ENCODE measurements at regions not wholly inside any gene's neighbourhood (a gene's known extent, or its start where the extent isn't known, plus 50 kb on each side); places are given as distances from the start of the nearest gene placed in this dataset.

DNA sequence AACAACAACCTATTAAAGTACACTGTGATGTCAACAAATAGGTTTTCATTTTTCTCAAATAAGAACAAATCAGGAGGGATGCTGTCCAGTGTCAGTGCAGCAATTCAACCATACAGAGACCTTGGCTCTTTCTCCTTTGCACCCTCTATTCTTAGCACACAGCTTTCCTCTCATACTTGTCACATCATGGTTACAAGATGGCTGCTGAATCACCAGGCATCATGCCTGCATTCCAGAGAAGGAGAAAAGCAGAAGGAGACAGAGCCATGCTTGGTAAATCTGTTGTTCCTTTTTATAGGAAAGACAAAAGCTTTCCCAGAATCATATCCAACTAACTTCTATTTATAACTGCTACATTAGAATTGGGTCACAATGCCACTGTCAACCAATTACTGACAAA lies 124.7 kb upstream of the VLDLR start:
- no peak overlapping the region for H3K4me3 ChIP-seq (ENCODE audit: low read length)
- no peak for DNase-seq (ENCODE audit: low read depth)
- TF ChIP-seq, protein P1, sequence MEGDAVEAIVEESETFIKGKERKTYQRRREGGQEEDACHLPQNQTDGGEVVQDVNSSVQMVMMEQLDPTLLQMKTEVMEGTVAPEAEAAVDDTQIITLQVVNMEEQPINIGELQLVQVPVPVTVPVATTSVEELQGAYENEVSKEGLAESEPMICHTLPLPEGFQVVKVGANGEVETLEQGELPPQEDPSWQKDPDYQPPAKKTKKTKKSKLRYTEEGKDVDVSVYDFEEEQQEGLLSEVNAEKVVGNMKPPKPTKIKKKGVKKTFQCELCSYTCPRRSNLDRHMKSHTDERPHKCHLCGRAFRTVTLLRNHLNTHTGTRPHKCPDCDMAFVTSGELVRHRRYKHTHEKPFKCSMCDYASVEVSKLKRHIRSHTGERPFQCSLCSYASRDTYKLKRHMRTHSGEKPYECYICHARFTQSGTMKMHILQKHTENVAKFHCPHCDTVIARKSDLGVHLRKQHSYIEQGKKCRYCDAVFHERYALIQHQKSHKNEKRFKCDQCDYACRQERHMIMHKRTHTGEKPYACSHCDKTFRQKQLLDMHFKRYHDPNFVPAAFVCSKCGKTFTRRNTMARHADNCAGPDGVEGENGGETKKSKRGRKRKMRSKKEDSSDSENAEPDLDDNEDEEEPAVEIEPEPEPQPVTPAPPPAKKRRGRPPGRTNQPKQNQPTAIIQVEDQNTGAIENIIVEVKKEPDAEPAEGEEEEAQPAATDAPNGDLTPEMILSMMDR (conservative IDR thresholded peaks at IDR 0.05; ENCODE audit: low read depth, low read length): no peak

DNA sequence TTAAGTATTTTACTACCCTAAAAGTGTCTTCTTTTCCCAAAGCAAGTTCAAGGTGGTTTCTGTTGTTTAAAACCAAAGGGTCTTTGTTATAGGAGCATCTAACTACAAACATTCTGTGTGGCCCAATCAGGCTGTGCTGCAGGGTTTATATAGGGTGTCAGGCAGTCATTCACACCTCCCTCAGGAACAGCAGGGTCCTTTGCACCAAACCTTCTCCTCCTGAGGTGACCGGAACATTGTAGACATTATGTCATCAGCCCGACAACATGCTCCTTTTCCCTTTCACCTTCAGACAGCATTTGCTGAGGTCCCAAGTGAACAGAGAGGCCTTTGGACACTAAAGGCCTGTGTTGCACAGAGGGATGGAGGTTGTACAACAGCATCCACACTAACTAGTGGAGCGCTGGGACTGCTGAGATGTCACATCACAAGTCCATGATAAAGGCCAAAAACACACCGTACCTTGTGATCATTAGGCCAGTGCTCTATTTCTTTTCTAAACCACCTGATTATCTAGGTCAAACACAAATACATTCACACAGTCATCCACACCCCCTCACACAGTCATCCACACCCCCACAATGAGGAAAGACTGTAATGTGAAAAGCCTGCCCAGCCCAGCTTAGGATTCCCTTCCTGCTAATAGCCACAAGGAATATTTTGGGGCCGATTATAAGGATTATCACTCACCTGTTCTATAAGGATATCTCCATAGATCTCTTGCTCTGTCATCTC lies 123.8 kb upstream of the VLDLR start:
- DNase-seq (ENCODE audit: low read depth): no peak
- no peak overlapping the region for H3K4me3 ChIP-seq (ENCODE audit: low read length)
- TF ChIP-seq, protein P1 (conservative IDR thresholded peaks at IDR 0.05; ENCODE audit: low read depth, low read length): no peak

DNA sequence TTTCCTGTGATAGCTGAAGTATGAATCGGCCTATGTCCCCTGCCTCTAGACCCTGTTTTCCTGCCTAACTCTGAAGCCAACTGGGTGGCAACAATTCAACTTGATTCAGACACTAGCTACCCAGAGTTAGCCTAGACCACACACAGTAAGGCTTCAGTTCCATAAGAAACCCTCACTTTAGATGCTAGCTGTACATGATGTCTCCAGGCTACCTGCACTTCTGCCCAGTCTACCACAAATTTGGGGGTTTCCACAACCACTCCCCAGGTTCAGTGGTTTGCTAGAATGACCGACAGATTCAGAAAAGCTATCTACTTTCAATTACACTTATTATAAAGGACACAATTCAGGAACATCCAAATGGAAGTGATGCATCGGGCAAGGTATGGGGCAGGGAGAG lies 119.4 kb upstream of the VLDLR start:
- TF ChIP-seq, protein P1 (conservative IDR thresholded peaks at IDR 0.05; ENCODE audit: low read depth, low read length): no peak
- H3K4me3 ChIP-seq (ENCODE audit: low read length): no peak overlapping the region
- no peak for DNase-seq (ENCODE audit: low read depth)

DNA sequence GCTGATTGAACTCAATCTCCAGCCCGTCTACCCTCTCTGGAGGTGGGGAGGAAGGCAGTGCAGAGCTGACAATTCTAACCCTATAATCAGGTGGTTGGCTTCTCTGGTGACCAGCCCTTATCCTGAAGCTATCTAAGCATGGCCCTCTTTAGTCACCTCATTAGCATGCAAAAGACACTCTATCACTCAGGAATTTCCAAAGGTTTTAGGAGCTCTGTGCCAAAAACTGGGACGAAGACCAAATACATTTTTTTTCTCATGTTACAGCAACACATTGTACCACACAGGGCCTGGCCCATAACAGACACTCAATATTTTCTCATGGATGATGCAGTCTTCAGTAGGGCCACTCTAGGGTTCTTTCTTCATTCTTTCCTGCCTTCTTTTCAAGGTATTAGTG lies 118.8 kb upstream of the VLDLR start:
- DNase-seq (ENCODE audit: low read depth): no peak
- TF ChIP-seq, protein P1 (conservative IDR thresholded peaks at IDR 0.05; ENCODE audit: low read depth, low read length): no peak

DNA sequence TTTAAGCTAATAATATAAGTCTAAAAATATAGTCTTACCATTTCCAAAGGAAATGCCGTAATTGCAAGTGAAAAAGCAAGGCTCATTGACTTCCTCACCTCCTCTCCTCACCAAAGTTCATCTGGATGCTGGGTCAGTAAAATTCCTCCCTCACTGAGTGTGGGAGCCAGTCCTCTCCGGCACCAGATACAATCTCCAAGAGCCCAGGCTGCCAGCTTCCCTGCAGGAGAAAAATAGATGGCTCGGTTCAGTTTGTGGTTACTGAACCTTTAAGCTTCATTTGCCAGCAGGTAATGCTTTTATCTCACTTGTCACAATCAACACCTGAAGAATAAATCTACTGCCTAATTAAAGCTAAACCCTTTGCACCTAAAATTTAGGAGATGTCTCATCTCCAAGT lies 115.3 kb upstream of the VLDLR start:
- no peak overlapping the region for H3K4me3 ChIP-seq (ENCODE audit: low read length)
- DNase-seq (ENCODE audit: low read depth): no peak
- TF ChIP-seq, protein P1 (conservative IDR thresholded peaks at IDR 0.05; ENCODE audit: low read depth, low read length): no peak

More for the DNA sequence above, 118.8 kb upstream of the VLDLR start:
- H3K4me3 ChIP-seq (ENCODE audit: low read length): no peak overlapping the region

DNA sequence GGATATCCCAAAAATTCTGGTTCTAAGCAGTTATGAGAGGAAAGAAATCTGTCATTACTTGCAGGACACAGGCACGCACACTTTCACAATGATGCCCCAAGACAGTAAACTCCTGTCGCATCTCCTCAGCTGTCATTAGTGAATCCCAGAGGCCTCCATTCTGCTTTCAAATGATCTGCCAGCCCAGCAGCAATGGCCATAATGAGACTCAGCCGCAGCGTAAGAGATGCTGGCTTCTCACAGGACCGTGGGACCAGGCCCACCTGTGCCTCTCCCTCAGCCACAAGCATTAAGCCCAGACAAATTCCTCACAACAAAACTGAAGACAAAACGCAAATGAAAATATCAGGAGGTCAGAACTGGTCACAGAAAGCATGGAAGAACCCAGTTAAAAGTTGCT lies 98.0 kb upstream of the VLDLR start:
- no peak overlapping the region for H3K4me3 ChIP-seq (ENCODE audit: low read length)
- no peak for DNase-seq (ENCODE audit: low read depth)
- TF ChIP-seq, protein P1 (conservative IDR thresholded peaks at IDR 0.05; ENCODE audit: low read depth, low read length): no peak

DNA sequence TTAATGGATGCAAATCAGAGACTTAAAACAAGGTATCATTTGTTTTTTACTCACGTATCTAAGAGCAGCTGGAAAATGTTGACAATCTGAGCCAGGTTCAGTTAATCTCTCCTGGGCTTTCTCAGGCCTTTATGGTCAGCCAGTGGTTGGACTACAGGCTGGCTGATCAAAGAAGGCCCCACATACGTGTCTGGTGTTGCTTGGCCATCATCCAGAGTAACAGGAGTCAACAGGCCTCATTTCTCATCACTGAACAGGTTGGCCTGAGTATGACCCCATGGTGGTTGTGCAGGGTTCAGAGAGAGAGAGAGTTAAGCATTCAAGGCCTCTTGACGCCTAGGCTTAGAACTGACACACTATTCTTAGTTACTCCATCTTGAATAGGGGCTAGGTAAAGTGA lies 97.0 kb upstream of the VLDLR start:
- no peak for DNase-seq (ENCODE audit: low read depth)
- H3K4me3 ChIP-seq (ENCODE audit: low read length): no peak overlapping the region
- TF ChIP-seq, protein P1 (conservative IDR thresholded peaks at IDR 0.05; ENCODE audit: low read depth, low read length): no peak
